KBM-7 (cell line): ENCODE measurements at regions not wholly inside any gene's neighbourhood (a gene's known extent, or its start where the extent isn't known, plus 50 kb on each side); places are given as distances from the start of the nearest gene placed in this dataset.

Experiments used
- DNase-seq: peaks from one replicate; pipeline ENCODE4 v3.0.0-alpha.2; 2015
- in situ Hi-C: fragments of 300-500 bp; cut with MboI; formaldehyde crosslinking; loops from 2 replicates; pipeline ENCODE4 v1.14.3; 2020; ENCODE audit warnings: low sequenced_read_pairs, low pct_unique_long_range_greater_than_20kb, mixed read lengths

GRCh38 chr19:31402529-31403316, 53.5 kb upstream of the TSHZ3 start:
- DNase-seq = no peak
- in situ Hi-C loops = no loop called here

- in situ Hi-C loops = no loop called here
- DNase-seq = no peak
Observed at GRCh38 chr19:31406106-31406505, 56.9 kb upstream of the TSHZ3 start.

- in situ Hi-C loops = no loop called here
Observed at GRCh38 chr19:31408460-31409124, 59.4 kb upstream of the TSHZ3 start.

GRCh38 chr19:31413353-31413752, 64.1 kb upstream of the TSHZ3 start:
- DNase-seq = no peak
- in situ Hi-C loops = no loop called here

More at GRCh38 chr19:31408460-31409124, 59.4 kb upstream of the TSHZ3 start:
- DNase-seq = no peak

- in situ Hi-C loops = no loop called here
- no peak for DNase-seq
Observed at GRCh38 chr19:31415322-31415721, 66.1 kb upstream of the TSHZ3 start.

GRCh38 chr19:31416548-31416947, 67.3 kb upstream of the TSHZ3 start:
- in situ Hi-C loops = no loop called here
- DNase-seq = no peak

- in situ Hi-C loops = no loop called here
- DNase-seq = no peak
Observed at GRCh38 chr19:31418055-31418454, 68.8 kb upstream of the TSHZ3 start.

GRCh38 chr19:31418692-31419430, 69.6 kb upstream of the TSHZ3 start:
- in situ Hi-C loops = no loop called here

GRCh38 chr19:31419871-31420445, 70.7 kb upstream of the TSHZ3 start:
- DNase-seq = no peak
- in situ Hi-C loops = no loop called here

More at GRCh38 chr19:31418692-31419430, 69.6 kb upstream of the TSHZ3 start:
- no peak for DNase-seq

GRCh38 chr19:31421082-31421481, 71.8 kb upstream of the TSHZ3 start:
- DNase-seq = no peak
- in situ Hi-C loops = no loop called here

GRCh38 chr19:31421856-31422255, 72.6 kb upstream of the TSHZ3 start:
- no peak for DNase-seq
- in situ Hi-C loops = no loop called here

GRCh38 chr19:31423896-31424295, 74.7 kb upstream of the TSHZ3 start:
- in situ Hi-C loops = no loop called here

GRCh38 chr19:31424861-31425620, 75.8 kb upstream of the TSHZ3 start:
- DNase-seq = no peak
- in situ Hi-C loops = no loop called here

More at GRCh38 chr19:31423896-31424295, 74.7 kb upstream of the TSHZ3 start:
- no peak for DNase-seq

- in situ Hi-C loops = no loop called here
- DNase-seq = no peak
Observed at GRCh38 chr19:31427857-31428256, 78.6 kb upstream of the TSHZ3 start.

GRCh38 chr19:31430381-31430780, 81.1 kb upstream of the TSHZ3 start:
- no peak for DNase-seq
- in situ Hi-C loops = no loop called here

GRCh38 chr19:31432201-31432810, 83.1 kb upstream of the TSHZ3 start:
- in situ Hi-C loops = no loop called here
- DNase-seq = no peak

GRCh38 chr19:31436121-31436776, 87.0 kb upstream of the TSHZ3 start:
- in situ Hi-C loops = no loop called here
- DNase-seq = no peak
